H1 (cell line): ENCODE measurements at regions not wholly inside any gene's neighbourhood (a gene's known extent, or its start where the extent isn't known, plus 50 kb on each side); places are given as distances from the start of the nearest gene placed in this dataset.

Experiments used
- BRCA1 ChIP-seq: IDR thresholded peaks from 2 replicates; pipeline ENCODE4 v1.6.1; 2012; ENCODE audit warnings: low read depth, low read length, improper control_type of control experiment
- CTCF ChIP-seq, 3 experiments: IDR thresholded peaks; 1 replicate in 2 of 3; 2 replicates in 1 of 3; pipeline versions ENCODE4 v1.5.1 to v1.6.1; 2011; ENCODE audit warnings: low read length in 3 of 3, mild to moderate bottlenecking in 3 of 3, inconsistent platforms in 2 of 3, low read depth in 1 of 3, moderate library complexity in 1 of 3; ENCODE audit not compliant: insufficient read depth in 1 of 3; ENCODE audit errors: control extremely low read depth in 1 of 3
- EP300 ChIP-seq, 2 experiments: IDR thresholded peaks; 1 replicate in 1 of 2; 2 replicates in 1 of 2; pipeline ENCODE4 v1.6.1; 2011 to 2012; ENCODE audit warnings: low read depth in 2 of 2, low read length in 2 of 2, mild to moderate bottlenecking in 2 of 2, borderline replicate concordance in 1 of 2, inconsistent platforms in 1 of 2, moderate library complexity in 1 of 2
- POLR2A ChIP-seq, 2 experiments: IDR thresholded peaks; 1 replicate in 1 of 2; 2 replicates in 1 of 2; pipeline ENCODE4 v1.6.1; 2011; ENCODE audit warnings: low read depth in 2 of 2, low read length in 2 of 2, mild to moderate bottlenecking in 2 of 2; ENCODE audit errors: control extremely low read depth in 1 of 2
- POLR2AphosphoS5 ChIP-seq: IDR thresholded peaks from 2 replicates; pipeline ENCODE4 v1.6.1; 2011; ENCODE audit warnings: low read depth, low read length
- RNF2 ChIP-seq: fragments of 200-900, 300-1000 bp; sonication (generic); IDR thresholded peaks from 2 replicates; pipeline ENCODE4 v1.7.1; 2016; ENCODE audit warnings: borderline replicate concordance, low read depth, mild to moderate bottlenecking, antibody characterized with exemption, low read length; ENCODE audit not compliant: poor library complexity, severe bottlenecking; ENCODE audit errors: missing control alignments
- TBP ChIP-seq: IDR thresholded peaks from 2 replicates; pipeline ENCODE4 v1.6.1; 2011; ENCODE audit warnings: low read depth, low read length, improper control_type of control experiment
- TCF12 ChIP-seq: IDR thresholded peaks from 2 replicates; pipeline ENCODE4 v1.6.1; 2011; ENCODE audit warnings: low read depth, mild to moderate bottlenecking, low read length
- YY1 ChIP-seq: IDR thresholded peaks from 2 replicates; pipeline ENCODE4 v1.6.1; 2011; ENCODE audit warnings: low read depth, mild to moderate bottlenecking, low read length

- TF ChIP-seq CTCF (IDR thresholded peaks at IDR 0.05; ENCODE audit: control extremely low read depth in 1 of 3, insufficient read depth in 1 of 3, low read depth in 1 of 3, low read length in 3 of 3) (no peak), RNF2 (no peak), POLR2A (IDR thresholded peaks at IDR 0.05; ENCODE audit: control extremely low read depth in 1 of 2, low read depth in 2 of 2, low read length in 2 of 2) (no peak), POLR2AphosphoS5 (no peak), EP300 (IDR thresholded peaks at IDR 0.05; ENCODE audit: borderline replicate concordance in 1 of 2, low read depth in 2 of 2, low read length in 2 of 2) (no peak), YY1 (no peak), TBP (no peak), TCF12 (no peak), BRCA1 (no peak)
Observed at GRCh38 chr2:83253848-83254247, 1205.2 kb downstream of the SUCLG1 start.
